Pulmonary artery endothelial cell (primary cell): ENCODE measurements at regions not wholly inside any gene's neighbourhood (a gene's known extent, or its start where the extent isn't known, plus 50 kb on each side); places are given as distances from the start of the nearest gene placed in this dataset.

ENCODE experiments used
- DNase-seq: peaks from one replicate; pipeline ENCODE4 v3.0.0-alpha.2; 2011; ENCODE audit warnings: low read depth, low spot score

- DNase-seq = no peak
Measured at GRCh38 chr4:119715490-119716445, 87.2 kb upstream of the PDE5A start.

DNA sequence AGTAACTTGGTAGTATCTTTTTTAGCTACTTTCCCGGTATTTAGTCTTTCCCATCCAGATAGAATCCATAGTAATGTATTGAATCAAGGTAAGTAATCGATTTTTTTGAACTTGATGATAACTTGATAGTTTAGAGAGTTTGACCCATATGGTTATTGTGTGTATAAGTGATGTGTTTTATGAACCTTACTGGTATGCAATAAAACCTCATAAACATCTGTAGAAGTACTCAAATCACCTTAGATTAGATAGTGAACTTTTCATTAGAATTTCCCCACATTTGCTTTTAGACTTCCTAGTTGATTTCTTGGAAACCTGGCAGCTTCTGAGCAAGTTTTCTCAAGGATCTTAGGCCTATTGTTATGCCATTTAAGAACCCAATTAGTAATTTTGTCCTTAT is 80.8 kb upstream of the PDE5A start:
- no peak for DNase-seq

- DNase-seq = no peak
Measured at GRCh38 chr4:119707336-119707735, 78.7 kb upstream of the PDE5A start.

DNA sequence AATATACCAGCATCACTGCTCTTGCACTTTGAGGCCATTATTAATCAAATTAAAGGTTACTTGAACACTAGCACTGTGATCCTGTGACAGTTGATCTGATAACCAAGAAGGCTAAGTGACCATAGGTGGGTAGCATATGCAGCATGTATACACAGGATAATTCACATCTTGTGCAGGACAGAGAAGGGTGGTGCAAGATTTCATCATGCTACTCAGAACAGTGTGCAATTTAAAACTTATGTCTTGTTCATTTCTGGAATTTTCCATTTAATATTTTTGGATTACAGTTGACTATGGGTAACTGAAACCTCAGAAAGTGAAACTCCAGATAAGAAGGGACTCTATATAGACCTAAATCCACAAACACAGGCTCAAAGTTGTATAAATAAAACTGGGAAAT is 78.2 kb upstream of the PDE5A start:
- no peak for DNase-seq

DNA sequence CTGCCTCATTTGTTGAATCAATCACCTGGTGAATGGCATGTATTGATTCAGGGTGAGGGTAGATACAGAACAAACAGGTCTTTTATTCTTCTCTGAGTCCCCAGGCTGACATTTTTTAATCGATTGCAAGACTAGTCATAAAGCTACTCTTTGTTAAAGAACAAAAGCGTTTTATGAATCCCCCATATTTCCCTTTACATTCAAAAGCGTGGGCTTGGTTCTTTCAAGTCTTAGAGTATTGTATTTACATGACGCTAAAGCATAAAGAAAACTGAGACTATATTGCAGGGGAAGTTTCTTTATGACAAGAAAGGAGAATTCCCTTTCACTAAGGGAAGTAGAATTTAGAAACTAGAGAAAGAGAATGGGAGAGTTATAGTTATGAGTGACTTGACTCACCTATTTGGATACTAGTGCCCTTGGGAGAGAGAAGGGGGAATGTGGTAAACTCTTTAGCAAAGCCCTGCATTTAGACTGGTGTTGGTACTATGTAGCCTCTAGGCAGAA is 69.3 kb upstream of the PDE5A start:
- DNase-seq = no peak

- DNase-seq = no peak
Measured at GRCh38 chr4:119696963-119697362, 68.4 kb upstream of the PDE5A start.

DNA sequence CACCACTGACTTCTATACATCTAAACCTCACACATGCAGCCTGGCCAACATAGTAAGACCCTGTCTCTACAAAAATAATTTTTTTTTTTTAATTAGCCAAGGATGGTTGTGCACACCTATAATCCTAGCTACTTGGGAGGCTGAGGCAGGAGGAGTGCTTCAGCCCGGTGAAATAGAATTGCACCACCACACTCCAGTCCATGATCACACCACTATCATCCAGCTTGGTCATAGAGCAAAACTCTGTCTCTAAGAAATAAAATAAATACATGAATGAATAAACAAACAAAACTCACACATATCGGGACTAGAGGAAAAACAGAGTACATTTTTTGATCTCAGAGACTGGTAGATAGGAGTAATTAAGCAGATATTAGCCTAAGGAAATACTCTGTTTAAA is 66.6 kb upstream of the PDE5A start:
- no peak for DNase-seq

DNA sequence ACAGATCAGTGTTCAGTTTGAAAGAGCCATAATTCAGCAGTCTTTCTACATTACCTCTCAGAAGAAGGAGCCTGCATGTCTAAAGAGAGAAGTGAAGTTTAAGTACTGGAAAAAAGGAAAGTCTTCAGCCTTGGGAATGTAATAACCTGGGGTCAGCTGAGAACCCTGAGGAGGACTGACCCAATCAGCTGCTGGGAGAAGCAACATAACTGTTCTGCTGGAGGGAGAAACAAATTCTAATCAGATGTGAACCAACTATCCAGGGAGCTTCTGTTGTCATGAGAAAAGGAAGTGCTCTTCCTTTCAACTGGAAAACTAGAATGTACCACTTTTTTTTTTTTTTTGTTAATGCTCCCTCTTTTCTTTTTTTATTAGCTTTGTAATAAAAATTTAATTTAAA is 64.5 kb upstream of the PDE5A start:
- DNase-seq = no peak

DNA sequence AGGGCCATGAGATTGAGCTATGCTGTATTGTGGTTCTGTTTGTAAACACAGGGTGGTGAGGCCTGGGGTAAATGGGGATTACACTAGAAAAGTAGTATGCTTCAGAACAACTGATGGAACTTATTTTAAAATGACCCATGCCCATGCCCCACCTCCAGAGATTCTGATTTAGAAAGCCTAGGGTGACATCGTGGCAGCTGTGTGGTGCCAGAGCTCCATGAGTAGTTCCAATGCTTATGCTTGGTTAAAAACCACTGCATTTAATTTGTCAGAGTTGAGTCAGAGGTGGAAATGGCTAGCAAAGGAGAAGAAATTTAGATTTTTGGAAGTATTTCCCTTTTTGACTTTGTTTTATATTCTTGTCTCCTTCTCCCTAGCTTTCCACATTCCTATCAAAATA is 63.4 kb upstream of the PDE5A start:
- no peak for DNase-seq

DNA sequence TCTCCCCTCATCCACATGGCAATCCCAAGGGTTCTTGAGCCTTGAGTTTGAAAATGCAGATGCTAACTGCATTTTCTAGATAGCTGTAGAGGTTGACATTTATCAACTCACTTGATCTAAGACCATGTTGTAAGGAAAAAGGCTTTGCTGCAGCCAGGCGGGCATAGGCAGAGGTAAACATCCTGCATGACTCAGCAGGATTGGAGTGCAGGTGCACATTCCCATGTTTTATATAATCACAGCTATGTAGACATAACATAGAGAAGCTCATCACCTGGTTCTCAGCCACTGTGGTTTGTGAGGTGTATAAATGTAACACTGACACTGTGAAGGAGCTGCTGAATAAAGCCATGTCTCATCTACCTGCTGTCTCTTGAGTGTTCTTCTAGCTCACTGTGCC is 62.3 kb upstream of the PDE5A start:
- no peak for DNase-seq

DNA sequence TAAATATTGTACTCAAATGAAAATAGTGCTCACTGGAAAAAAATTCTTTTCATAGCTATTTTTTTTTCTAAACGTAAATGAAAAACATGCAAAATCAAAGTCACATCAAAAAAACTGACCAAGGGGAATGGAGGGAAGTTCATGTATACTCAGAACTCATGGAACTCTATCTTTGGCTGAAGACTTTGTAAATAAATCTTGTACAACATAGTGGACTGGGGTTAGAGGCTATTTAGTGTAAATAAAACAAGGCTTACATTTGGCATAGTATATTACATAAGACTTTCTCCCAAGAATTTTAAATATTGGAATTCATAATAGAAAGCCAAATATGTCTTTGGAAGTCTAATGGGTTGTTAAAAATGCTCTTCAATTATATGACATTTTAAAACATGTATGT is 59.8 kb upstream of the PDE5A start:
- DNase-seq = no peak

- DNase-seq = no peak
Measured at GRCh38 chr4:119684463-119684862, 55.9 kb upstream of the PDE5A start.

DNA sequence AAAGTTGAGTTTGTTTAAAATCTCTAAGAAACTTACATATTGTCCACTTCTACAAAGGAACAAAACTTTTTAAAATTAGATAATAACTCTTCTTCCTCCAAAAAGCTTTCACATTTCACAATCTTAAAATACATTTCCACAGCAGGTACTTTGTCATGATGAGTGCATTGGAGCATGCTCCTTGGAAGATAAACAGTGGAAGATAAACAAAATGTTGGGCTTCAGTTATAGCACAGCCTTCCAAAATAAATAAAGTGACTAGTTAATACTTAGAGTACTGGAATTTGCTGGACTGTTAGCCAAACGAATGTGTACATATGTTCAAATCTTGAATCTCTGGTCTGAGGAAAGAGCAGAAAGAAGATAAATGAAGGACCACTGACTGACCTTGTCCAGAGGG is 54.9 kb upstream of the PDE5A start:
- DNase-seq = no peak

- DNase-seq = no peak
Measured at GRCh38 chr4:119682099-119682498, 53.5 kb upstream of the PDE5A start.

DNA sequence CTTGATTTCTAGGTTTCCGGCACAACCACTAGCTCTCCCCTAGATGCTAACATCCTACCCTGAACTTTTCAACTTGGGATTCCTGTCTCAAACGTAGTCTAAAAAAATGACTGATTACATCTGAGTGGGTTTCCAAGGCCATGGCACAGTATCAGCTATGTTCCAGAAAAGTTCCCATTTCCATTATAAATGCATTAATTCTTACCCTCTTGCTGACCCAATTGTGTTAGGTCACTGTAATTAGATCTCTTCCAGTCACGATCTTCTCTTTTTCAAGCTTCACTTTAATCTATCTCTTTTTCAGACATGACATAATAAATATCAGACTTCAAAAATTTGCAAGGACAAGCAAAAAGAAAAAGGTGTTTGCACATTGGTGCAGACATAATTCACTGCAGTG is 50.6 kb upstream of the PDE5A start:
- DNase-seq = no peak

GRCh38 chr4:119678761-119679160 is 50.2 kb upstream of the PDE5A start:
- DNase-seq = no peak
